Erythroblast (primary cell): ENCODE measurements at regions not wholly inside any gene's neighbourhood (a gene's known extent, or its start where the extent isn't known, plus 50 kb on each side); places are given as distances from the start of the nearest gene placed in this dataset.

Experiments
- GATA1 ChIP-seq: IDR thresholded peaks from 2 replicates; pipeline ENCODE4 v1.6.1; 2011; ENCODE audit warnings: low read depth, mild to moderate bottlenecking, control low read depth, low read length, moderate library complexity
- POLR2A ChIP-seq: IDR thresholded peaks from 2 replicates; pipeline ENCODE4 v1.6.1; 2011; ENCODE audit warnings: mild to moderate bottlenecking, low read length

GRCh38 chr7:67451306-67451705 lies 454.7 kb downstream of the TYW1 start:
- no peak for TF ChIP-seq POLR2A
- TF ChIP-seq GATA1 = no peak
